Body of pancreas (tissue), 4 donors: ENCODE measurements at regions not wholly inside any gene's neighbourhood (a gene's known extent, or its start where the extent isn't known, plus 50 kb on each side); places are given as distances from the start of the nearest gene placed in this dataset.

Source experiments
- ATAC-seq: fragments of 150-250 bp; one replicate; pipeline ENCODE4 v1.9.1; 2016
- DNase-seq, 4 donors: peaks; one replicate each; pipeline ENCODE4 v3.0.0-alpha.2; 2019
- H3K27ac ChIP-seq, 4 donors: fragments of 200-600 bp; sonication (generic); 1 replicate in 3 of 4; 2 replicates in 1 of 4; pipeline versions ENCODE4 v1.5.1 to v1.6.1; 2016 to 2019; ENCODE audit warnings: mild to moderate bottlenecking in 1 of 4, mixed read lengths in 1 of 4, moderate library complexity in 1 of 4
- H3K27me3 ChIP-seq, 2 donors: fragments of 200-600 bp; sonication (generic); one replicate each; pipeline ENCODE4 v1.6.0; 2016; ENCODE audit warnings: mild to moderate bottlenecking in 1 of 2
- H3K36me3 ChIP-seq, 2 donors: fragments of 200-600 bp; sonication (generic); replicated peaks in 1 of 2; 2 replicates each; pipeline ENCODE4 v1.5.1; 2016; ENCODE audit warnings: low read depth in 2 of 2; ENCODE audit not compliant: insufficient read depth in 1 of 2
- H3K4me1 ChIP-seq: fragments of 200-600 bp; sonication (generic); one replicate; pipeline ENCODE4 v1.6.0; 2016
- H3K4me3 ChIP-seq, 2 donors: fragments of 200-600 bp; sonication (generic); 1 replicate in 1 of 2; 2 replicates in 1 of 2; pipeline ENCODE4 v1.5.1; 2016 to 2019
- H3K9me3 ChIP-seq, 3 donors: fragments of 200-600 bp; sonication (generic); 1 replicate in 2 of 3; 2 replicates in 1 of 3; pipeline ENCODE4 v1.5.1; 2016
- CTCF ChIP-seq, 7 experiments: fragments of 450-650 bp in 4 of 7; fragments of 200-600 bp in 3 of 7; sonication (generic) in 3 of 7; IDR thresholded peaks; one replicate each; pipeline ENCODE4 v1.5.1; 2016 to 2019; ENCODE audit warnings: antibody characterized with exemption in 7 of 7
- POLR2A ChIP-seq, 3 donors: fragments of 450-650 bp; IDR thresholded peaks; one replicate each; pipeline ENCODE4 v1.6.1; 2016; ENCODE audit warnings: antibody characterized with exemption in 3 of 3, mild to moderate bottlenecking in 2 of 3
- WGBS, 2 donors: methylation state at CpG; one replicate each; pipeline ENCODE4 v1.1.5; 2017; 5-methylcytosine and 5-hydroxymethylcytosine counted together
- intact Hi-C: fragments of 100-400 bp; cut with DNase I; formaldehyde crosslinking; loops from one replicate; pipeline ENCODE4 v1.15.1; 2023

- H3K4me1 ChIP-seq, result no peaks in the 10 kb centered on the region
Observed at GRCh38 chr2:54374591-54375364, 81.3 kb upstream of the SPTBN1 start.

GRCh38 chr2:54377451-54377850 is 78.7 kb upstream of the SPTBN1 start:
- Histone ChIP-seq H3K9me3 (no peaks in the 10 kb centered on the region), H3K4me1 (no peaks in the 10 kb centered on the region), H3K27me3 (no peaks in the 10 kb centered on the region), H3K36me3 (no peaks in the 10 kb centered on the region), H3K27ac (no peak overlapping the region), H3K4me3 (no peak overlapping the region)
- ATAC-seq, result no peak
- no peak for DNase-seq
- TF ChIP-seq CTCF (IDR thresholded peaks at IDR 0.05) (no peak), POLR2A (IDR thresholded peaks at IDR 0.05) (no peak)
- WGBS, 2 donors, result 79 to 86% methylated on average over 3 of the region's 3 CpGs
- intact Hi-C loops, result no loop called here

More at GRCh38 chr2:54374591-54375364, 81.3 kb upstream of the SPTBN1 start:
- H3K27ac ChIP-seq, result no peak overlapping the region
- no peak for TF ChIP-seq POLR2A (IDR thresholded peaks at IDR 0.05)
- no peak for TF ChIP-seq CTCF (IDR thresholded peaks at IDR 0.05)
- no peak for ATAC-seq
- 90 to 94% methylated on average over 5 of the region's 5 CpGs for WGBS, 2 donors
- no peak for DNase-seq
- H3K4me3 ChIP-seq, result no peak overlapping the region
- no peaks in the 10 kb centered on the region for H3K9me3 ChIP-seq
- no peaks in the 10 kb centered on the region for H3K27me3 ChIP-seq
- intact Hi-C loops, result no loop called here
- no peaks in the 10 kb centered on the region for H3K36me3 ChIP-seq

- H3K9me3 ChIP-seq, result no peaks in the 10 kb centered on the region
- intact Hi-C loops, result no loop called here
- ATAC-seq (no peak), DNase-seq (no peak)
- TF ChIP-seq CTCF (IDR thresholded peaks at IDR 0.05) (no peak), POLR2A (IDR thresholded peaks at IDR 0.05) (no peak)
- no peak overlapping the region for H3K27ac ChIP-seq
- WGBS, 2 donors, result 75 to 81% methylated on average over 10 of the region's 10 CpGs
- H3K27me3 ChIP-seq, result no peaks in the 10 kb centered on the region
- no peaks in the 10 kb centered on the region for H3K4me1 ChIP-seq
- H3K36me3 ChIP-seq, result no peaks in the 10 kb centered on the region
- no peak overlapping the region for H3K4me3 ChIP-seq
Observed at GRCh38 chr2:54377901-54378493, 78.1 kb upstream of the SPTBN1 start.

DNA sequence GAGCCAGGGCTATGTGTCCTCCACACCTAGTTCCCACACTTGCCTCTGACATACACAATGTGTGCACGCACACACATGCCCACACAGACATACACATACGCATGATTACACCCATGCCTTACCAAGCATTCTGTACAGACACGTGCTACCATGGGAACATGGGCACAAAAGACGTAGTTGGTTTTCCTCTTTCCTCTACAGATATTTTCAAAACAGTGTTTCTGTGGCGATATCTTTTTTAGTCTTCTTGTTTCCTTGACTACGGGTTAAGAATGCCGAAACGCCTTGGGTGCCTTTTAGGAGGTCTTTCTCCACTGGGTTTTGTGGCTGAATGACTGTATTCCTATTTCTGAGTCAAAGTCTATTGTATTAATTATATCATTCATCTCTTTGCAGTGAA is 75.5 kb upstream of the SPTBN1 start:
- Histone ChIP-seq H3K27ac (no peak overlapping the region), H3K27me3 (no peaks in the 10 kb centered on the region), H3K36me3 (no peaks in the 10 kb centered on the region), H3K4me3 (no peak overlapping the region), H3K9me3 (no peaks in the 10 kb centered on the region), H3K4me1 (no peaks in the 10 kb centered on the region)
- TF ChIP-seq CTCF (IDR thresholded peaks at IDR 0.05) (no peak), POLR2A (IDR thresholded peaks at IDR 0.05) (no peak)
- intact Hi-C loops, result no loop called here
- 88 to 91% methylated on average over 8 of the region's 8 CpGs for WGBS, 2 donors
- ATAC-seq (no peak), DNase-seq (no peak)

DNA sequence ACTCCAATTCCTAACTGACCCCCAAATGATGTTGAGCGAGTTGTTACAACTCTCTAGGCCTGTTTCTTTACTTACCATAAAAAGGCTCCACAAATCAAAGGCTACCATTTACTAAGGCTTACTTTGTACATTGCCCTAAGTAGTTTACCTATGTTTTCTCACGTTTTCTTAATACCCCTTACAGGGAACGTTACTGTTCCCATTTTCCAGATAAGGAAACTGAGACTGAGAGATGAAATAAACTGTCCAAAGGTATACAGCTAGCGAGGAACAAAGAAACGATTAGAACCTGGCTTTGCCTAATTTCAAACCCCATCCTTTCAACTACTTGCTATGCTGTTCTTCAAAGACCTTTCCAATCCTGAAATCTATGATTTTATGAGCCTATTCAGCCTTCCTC is 74.8 kb upstream of the SPTBN1 start:
- Histone ChIP-seq H3K4me3 (no peak overlapping the region), H3K9me3 (no peaks in the 10 kb centered on the region), H3K27ac (no peak overlapping the region), H3K36me3 (no peaks in the 10 kb centered on the region), H3K4me1 (no peaks in the 10 kb centered on the region), H3K27me3 (no peaks in the 10 kb centered on the region)
- 83 to 86% methylated on average over 5 of the region's 5 CpGs for WGBS, 2 donors
- ATAC-seq, result no peak
- no peak for TF ChIP-seq POLR2A (IDR thresholded peaks at IDR 0.05)
- TF ChIP-seq CTCF (IDR thresholded peaks at IDR 0.05), result no peak
- intact Hi-C loops, result no loop called here
- no peak for DNase-seq
